Hematopoietic multipotent progenitor cell treated with erythropoietin and hydrocortisone succinate and interleukin-3 and kit ligand, for 8 days (in vitro differentiated cells): ENCODE measurements at regions not wholly inside any gene's neighbourhood (a gene's known extent, or its start where the extent isn't known, plus 50 kb on each side); places are given as distances from the start of the nearest gene placed in this dataset.
A peak's percentile ranks its signal among the peaks of the same experiment; 100 is the strongest.

Source experiments
- DNase-seq: peaks from one replicate; pipeline ENCODE4 v3.0.0-alpha.2; 2015

- no peak for DNase-seq
These were observed 73.9 kb upstream of the SLC6A11 start for GRCh38 chr3:10741891-10742671.

- no peak for DNase-seq
These were observed 72.5 kb upstream of the SLC6A11 start for GRCh38 chr3:10743366-10744097.

- DNase-seq = peak; percentile 9
These were observed 71.9 kb upstream of the SLC6A11 start for GRCh38 chr3:10744098-10744465.

- no peak for DNase-seq
These were observed 70.6 kb upstream of the SLC6A11 start for GRCh38 chr3:10745392-10745791.

- no peak for DNase-seq
These were observed 70.0 kb upstream of the SLC6A11 start for GRCh38 chr3:10746001-10746400.

- DNase-seq = no peak
These were observed 69.3 kb upstream of the SLC6A11 start for GRCh38 chr3:10746684-10747083.

- no peak for DNase-seq
These were observed 68.7 kb upstream of the SLC6A11 start for GRCh38 chr3:10747341-10747740.

- no peak for DNase-seq
These were observed 68.0 kb upstream of the SLC6A11 start for GRCh38 chr3:10748040-10748439.

GRCh38 chr3:10753964-10754363 lies 62.1 kb upstream of the SLC6A11 start:
- peak; percentile 45 for DNase-seq

GRCh38 chr3:10756546-10756945 lies 59.5 kb upstream of the SLC6A11 start:
- DNase-seq = no peak

GRCh38 chr3:10757021-10757820 lies 58.8 kb upstream of the SLC6A11 start:
- DNase-seq = no peak

- no peak for DNase-seq
These were observed 58.3 kb upstream of the SLC6A11 start for GRCh38 chr3:10757821-10758130.

- DNase-seq = peak; percentile 48
These were observed 57.6 kb upstream of the SLC6A11 start for GRCh38 chr3:10758304-10759037.

- no peak for DNase-seq
These were observed 56.5 kb upstream of the SLC6A11 start for GRCh38 chr3:10759495-10759894.

- DNase-seq = no peak
These were observed 55.8 kb upstream of the SLC6A11 start for GRCh38 chr3:10760199-10760598.

- DNase-seq = no peak
These were observed 54.4 kb upstream of the SLC6A11 start for GRCh38 chr3:10761583-10761982.

GRCh38 chr3:10762116-10762515 lies 53.9 kb upstream of the SLC6A11 start:
- DNase-seq = no peak

GRCh38 chr3:10762611-10763247 lies 53.3 kb upstream of the SLC6A11 start:
- no peak for DNase-seq

- no peak for DNase-seq
These were observed 52.8 kb upstream of the SLC6A11 start for GRCh38 chr3:10763248-10763620.

GRCh38 chr3:10763817-10764258 lies 52.2 kb upstream of the SLC6A11 start:
- no peak for DNase-seq

- no peak for DNase-seq
These were observed 51.6 kb upstream of the SLC6A11 start for GRCh38 chr3:10764259-10765051.
